Breast epithelium (tissue), 4 donors: ENCODE measurements at regions not wholly inside any gene's neighbourhood (a gene's known extent, or its start where the extent isn't known, plus 50 kb on each side); places are given as distances from the start of the nearest gene placed in this dataset.

ENCODE experiments used
- DNase-seq, 2 donors: peaks; one replicate each; pipeline ENCODE4 v3.0.0-alpha.2; 2019; ENCODE audit warnings: low spot score in 2 of 2
- H3K27ac ChIP-seq, 2 donors: fragments of 200-600 bp; sonication (generic) in 1 of 2; one replicate each; pipeline ENCODE4 v1.5.1; 2016 to 2019; ENCODE audit warnings: mild to moderate bottlenecking in 1 of 2
- H3K27me3 ChIP-seq, 2 donors: fragments of 200-600 bp; sonication (generic) in 1 of 2; one replicate each; pipeline versions ENCODE4 v1.5.1 to v1.6.0; 2017 to 2019; ENCODE audit warnings: control low read depth in 1 of 2, mild to moderate bottlenecking in 1 of 2
- H3K36me3 ChIP-seq: fragments of 200-600 bp; one replicate; pipeline ENCODE4 v1.5.1; 2019
- H3K4me1 ChIP-seq, 2 donors: fragments of 200-600 bp; sonication (generic); one replicate each; pipeline ENCODE4 v1.5.1; 2016 to 2019; ENCODE audit warnings: control low read depth in 1 of 2
- H3K4me3 ChIP-seq, 3 donors: fragments of 200-600 bp; sonication (generic); 1 replicate in 2 of 3; 2 replicates in 1 of 3; pipeline ENCODE4 v1.5.1; 2016 to 2019; ENCODE audit warnings: mild to moderate bottlenecking in 3 of 3, moderate library complexity in 2 of 3
- H3K9me3 ChIP-seq, 2 donors: fragments of 200-600 bp; sonication (generic) in 1 of 2; one replicate each; pipeline ENCODE4 v1.5.1; 2016 to 2019; ENCODE audit warnings: control low read depth in 1 of 2
- POLR2A ChIP-seq: fragments of 450-650 bp; IDR thresholded peaks from one replicate; pipeline ENCODE4 v1.6.1; 2016; ENCODE audit warnings: antibody characterized with exemption, mild to moderate bottlenecking, moderate library complexity
- POLR2AphosphoS5 ChIP-seq, 3 donors: sonication (generic); formaldehyde crosslinking; IDR thresholded peaks; one replicate each; pipeline ENCODE4 v1.6.1; 2017; ENCODE audit warnings: antibody characterized with exemption in 3 of 3
- intact Hi-C: fragments of 100-400 bp; cut with DNase I; formaldehyde crosslinking; loops from one replicate; pipeline ENCODE4 v1.15.1; 2023; ENCODE audit warnings: low total_unique reads
- TF ChIP-seq, protein P1 (sequence below), 3 donors: fragments of 450-650 bp; IDR thresholded peaks; one replicate each; pipeline ENCODE4 v1.5.1; 2016 to 2017; ENCODE audit warnings: antibody characterized with exemption in 3 of 3, mild to moderate bottlenecking in 3 of 3, moderate library complexity in 3 of 3

DNA sequence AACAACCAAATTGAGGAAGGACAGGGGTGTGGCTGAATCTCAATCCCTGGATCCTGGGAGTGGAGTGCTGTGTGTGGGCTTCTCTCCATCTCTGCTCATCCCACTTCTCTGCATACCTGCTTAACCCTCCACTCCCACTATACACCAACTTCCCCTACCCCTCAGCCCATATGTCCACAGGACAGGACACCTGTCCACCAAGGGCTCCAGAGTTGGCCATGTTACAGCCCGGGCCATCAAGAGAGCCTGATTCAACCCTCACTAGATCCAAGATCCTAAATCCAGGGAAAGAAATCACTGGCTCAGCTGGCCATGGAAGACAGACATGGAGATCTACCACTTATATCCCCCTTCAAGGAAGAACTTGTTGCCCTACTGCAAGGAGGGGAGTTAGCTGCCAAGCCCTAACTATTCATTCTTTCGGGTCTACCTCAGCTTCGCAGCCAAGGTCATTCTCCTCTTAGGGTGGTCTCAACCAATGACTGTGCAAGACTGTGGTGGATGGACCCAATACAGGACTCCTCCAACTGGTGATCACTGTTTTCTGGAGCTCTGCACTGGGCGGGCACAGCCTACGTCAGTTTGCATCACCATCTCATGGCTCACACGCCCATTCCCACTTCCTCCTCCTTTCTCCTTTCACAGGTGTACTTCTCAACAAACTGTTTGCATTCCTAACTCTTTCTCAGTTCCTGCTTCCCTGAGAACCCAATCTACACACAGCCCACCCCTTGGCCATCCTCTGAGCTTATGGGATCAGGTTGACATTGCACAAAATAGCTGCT lies 53.7 kb upstream of the ZBTB43 start:
- Histone ChIP-seq H3K4me1 (no peaks in the 10 kb centered on the region), H3K9me3 (no peaks in the 10 kb centered on the region), H3K36me3 (no peaks in the 10 kb centered on the region), H3K27ac (no peak overlapping the region), H3K4me3 (no peak overlapping the region), H3K27me3 (no peaks in the 10 kb centered on the region)
- intact Hi-C loops: no loop called here
- no peak for DNase-seq
- TF ChIP-seq POLR2A: no peak
- TF ChIP-seq, protein P1, sequence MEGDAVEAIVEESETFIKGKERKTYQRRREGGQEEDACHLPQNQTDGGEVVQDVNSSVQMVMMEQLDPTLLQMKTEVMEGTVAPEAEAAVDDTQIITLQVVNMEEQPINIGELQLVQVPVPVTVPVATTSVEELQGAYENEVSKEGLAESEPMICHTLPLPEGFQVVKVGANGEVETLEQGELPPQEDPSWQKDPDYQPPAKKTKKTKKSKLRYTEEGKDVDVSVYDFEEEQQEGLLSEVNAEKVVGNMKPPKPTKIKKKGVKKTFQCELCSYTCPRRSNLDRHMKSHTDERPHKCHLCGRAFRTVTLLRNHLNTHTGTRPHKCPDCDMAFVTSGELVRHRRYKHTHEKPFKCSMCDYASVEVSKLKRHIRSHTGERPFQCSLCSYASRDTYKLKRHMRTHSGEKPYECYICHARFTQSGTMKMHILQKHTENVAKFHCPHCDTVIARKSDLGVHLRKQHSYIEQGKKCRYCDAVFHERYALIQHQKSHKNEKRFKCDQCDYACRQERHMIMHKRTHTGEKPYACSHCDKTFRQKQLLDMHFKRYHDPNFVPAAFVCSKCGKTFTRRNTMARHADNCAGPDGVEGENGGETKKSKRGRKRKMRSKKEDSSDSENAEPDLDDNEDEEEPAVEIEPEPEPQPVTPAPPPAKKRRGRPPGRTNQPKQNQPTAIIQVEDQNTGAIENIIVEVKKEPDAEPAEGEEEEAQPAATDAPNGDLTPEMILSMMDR (IDR thresholded peaks at IDR 0.05): no peak
- TF ChIP-seq POLR2AphosphoS5 (IDR thresholded peaks at IDR 0.05): no peak

DNA sequence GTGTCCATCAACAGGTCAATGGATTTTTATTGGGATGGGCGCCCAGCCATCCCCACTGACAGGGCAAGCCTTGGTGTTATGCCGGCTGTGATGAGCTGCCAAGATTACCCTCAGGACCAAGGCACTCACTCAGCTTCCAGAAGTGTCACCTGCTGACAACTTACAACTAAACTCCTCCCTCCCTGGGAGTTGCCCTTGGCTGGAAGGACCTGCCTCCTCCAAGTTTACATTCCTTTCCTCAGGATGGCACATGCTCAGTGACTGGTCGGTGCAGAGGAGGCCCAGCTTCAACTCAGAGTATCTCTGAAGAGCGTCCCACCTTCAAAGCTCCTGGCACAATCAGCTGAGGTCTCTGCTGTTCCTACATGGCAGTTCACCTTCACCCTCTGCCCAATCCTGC lies 52.5 kb upstream of the ZBTB43 start:
- Histone ChIP-seq H3K4me1 (no peaks in the 10 kb centered on the region), H3K4me3 (no peak overlapping the region), H3K9me3 (no peaks in the 10 kb centered on the region), H3K27ac (no peak overlapping the region), H3K27me3 (no peaks in the 10 kb centered on the region), H3K36me3 (no peaks in the 10 kb centered on the region)
- no peak for DNase-seq
- intact Hi-C loops: no loop called here
- TF ChIP-seq POLR2A: no peak
- TF ChIP-seq POLR2AphosphoS5 (IDR thresholded peaks at IDR 0.05): no peak

DNA sequence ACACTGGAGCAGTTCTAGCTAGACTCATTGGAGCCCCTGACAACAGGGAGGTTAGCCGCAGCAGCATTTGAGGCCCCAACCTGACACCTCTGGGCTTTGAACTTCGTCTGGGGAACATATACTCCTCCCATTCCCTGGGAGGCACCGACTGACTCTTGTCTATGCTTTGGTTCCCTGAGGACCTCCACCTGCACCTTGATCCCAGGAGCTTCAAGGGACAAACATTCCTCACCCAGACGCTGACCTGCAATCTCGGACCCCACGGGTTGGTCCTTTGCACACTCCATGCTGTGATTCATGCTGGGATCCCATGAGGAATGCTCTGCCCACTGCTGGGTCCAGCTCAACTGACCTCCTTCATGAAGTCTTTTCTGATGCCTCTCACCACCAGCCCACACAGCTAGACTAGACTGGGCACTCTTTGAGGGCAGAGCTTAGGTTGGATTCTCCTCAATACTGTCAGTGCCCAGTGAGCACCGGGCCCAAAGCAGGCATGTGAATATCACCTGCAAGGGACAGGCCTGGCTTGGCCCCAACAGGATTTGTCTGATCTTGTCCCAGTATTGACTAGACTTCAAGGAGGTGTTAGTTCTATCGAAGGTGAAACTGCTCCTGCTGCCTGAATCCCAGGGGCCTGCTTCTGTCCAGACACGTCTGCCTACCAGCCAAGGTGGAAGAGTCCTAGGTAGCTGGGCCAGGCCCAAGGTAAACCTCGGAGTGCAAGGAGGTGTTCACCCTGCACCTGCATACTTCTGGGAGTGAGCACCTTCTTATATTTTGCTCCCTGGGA lies 51.8 kb upstream of the ZBTB43 start:
- H3K9me3 ChIP-seq: no peaks in the 10 kb centered on the region
- peak in 1 of 2 donors; percentile 34 for DNase-seq
- no peak for TF ChIP-seq POLR2A
- TF ChIP-seq, protein P1 (IDR thresholded peaks at IDR 0.05): no peak
- TF ChIP-seq POLR2AphosphoS5 (IDR thresholded peaks at IDR 0.05): no peak
- no peak overlapping the region for H3K27ac ChIP-seq
- no peaks in the 10 kb centered on the region for H3K4me1 ChIP-seq
- no peaks in the 10 kb centered on the region for H3K27me3 ChIP-seq
- intact Hi-C loops: no loop called here
- H3K36me3 ChIP-seq: no peaks in the 10 kb centered on the region
- H3K4me3 ChIP-seq: no peak overlapping the region

DNA sequence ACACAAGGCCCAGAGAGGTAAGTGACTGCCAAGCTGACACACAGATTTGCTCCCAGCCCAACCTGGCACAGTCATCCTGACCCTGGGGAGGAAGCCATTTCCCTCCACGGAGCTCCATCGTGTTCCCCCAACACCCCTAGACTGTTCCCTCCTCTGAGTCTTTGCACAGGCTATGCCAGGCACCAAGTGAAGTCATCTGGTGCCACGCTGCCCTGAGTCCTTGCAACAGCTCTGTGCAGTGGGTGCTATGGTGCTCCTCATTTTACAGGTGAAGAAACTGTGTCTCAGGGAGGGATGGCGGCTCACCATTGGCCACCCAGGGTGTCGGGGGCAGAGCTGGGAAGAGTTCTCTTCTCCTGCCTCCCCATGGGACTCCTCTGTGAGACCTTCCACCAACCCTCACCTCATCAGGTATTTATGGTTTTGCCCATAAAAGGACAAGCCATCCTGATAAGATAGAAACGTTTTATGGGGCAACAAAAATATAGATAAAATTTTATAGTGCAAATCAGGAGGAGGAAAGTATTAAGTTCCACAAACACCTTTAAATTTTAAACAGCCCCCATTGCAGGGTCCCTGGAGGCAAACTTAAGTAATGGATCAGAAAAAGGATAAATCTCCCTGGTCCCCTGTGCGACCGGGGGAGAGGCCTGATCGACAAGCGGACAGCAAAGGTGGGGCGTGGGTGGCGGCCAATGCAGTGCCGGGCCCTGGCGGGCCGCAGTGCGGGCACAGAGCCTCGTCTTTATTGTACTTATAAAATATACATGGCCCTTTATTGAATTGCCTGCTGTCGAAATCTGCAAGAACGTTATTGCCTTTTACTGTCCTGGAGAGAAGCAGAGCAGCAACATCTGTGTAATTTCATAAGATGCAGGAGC lies 50.2 kb upstream of the ZBTB43 start:
- no peak for TF ChIP-seq POLR2A
- TF ChIP-seq POLR2AphosphoS5 (IDR thresholded peaks at IDR 0.05): no peak
- H3K9me3 ChIP-seq: no peaks in the 10 kb centered on the region
- H3K36me3 ChIP-seq: no peaks in the 10 kb centered on the region
- H3K27ac ChIP-seq: no peak overlapping the region
- no peaks in the 10 kb centered on the region for H3K27me3 ChIP-seq
- intact Hi-C loops: no loop called here
- H3K4me3 ChIP-seq: no peak overlapping the region
- DNase-seq: no peak
- no peaks in the 10 kb centered on the region for H3K4me1 ChIP-seq
